ENCODE measurements at regions not wholly inside any gene's neighbourhood (a gene's known extent, or its start where the extent isn't known, plus 50 kb on each side); places are given as distances from the start of the nearest gene placed in this dataset.
"Not testable (repeated sequence)": the region's sequence is repeated elsewhere in the genome, so short reads cannot be mapped to it uniquely, and the experiment has no call there.

DNA sequence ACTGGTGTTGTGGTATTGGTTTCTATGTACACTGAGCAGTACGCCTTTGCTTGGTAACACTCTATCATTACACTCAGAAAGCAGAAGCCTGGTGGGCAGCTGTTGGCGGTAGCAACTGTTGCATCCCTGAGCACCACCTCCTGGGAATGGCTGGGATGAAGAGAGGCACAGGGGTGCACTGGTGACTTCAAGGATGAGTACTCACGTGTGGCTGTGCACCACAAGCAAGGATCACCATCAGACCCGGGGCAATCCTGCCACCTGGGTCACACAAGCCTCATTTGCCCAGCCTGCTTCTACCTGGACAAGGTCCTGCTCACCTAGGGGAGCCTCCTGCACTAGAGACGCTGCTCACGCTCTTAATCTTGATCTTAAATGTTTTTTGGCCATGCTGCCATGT is 336.4 kb downstream of the SI start:
- DNase-seq: no peak

DNA sequence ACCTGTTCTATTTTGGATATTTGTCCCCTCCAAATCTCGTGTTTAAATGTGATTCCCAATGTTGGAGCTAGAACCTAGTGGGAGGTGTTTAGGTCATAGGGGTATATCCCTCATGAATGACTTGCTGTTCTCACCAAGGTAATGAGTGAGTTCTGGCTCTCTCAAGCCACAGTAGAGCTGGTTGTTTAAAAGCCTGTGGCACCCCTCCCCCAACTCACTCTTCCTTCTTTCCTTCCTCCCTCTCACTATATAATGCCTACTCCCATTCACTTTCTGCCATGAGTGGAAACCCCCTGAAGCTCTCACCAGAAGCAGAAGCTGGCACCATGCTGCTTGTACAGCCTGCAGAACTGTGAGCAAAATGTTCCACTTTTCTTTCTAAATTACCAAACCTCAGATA is 341.1 kb downstream of the SI start:
- no peak for DNase-seq

GRCh38 chr3:164732166-164732565 is 346.1 kb downstream of the SI start:
- no peak for DNase-seq

DNA sequence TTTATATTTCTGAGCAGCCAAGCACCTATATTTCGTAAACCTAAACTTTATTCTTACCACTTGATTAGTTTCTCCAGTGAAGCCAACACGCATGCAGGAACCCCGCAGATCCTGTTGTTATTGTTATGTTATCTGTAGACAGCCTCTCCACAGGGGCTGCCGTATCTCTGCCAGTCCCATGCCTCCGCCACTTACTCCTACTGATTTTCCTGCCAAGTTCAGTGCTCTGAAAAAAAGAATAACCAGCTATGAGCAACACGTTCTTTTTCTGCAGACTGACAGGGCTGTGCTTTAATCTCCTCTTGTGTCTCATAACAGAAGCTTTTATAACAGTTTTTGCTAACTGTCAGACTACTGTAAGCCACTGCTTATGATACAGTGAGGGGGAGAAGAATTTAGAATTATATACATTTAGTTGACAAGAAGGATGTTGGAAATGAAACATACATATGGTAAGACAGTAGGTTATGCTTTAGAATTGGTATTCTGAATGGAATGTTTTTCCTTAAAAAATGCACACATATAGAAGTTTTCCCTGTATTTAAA is 347.4 kb downstream of the SI start:
- no peak for DNase-seq

GRCh38 chr3:164723396-164723795 is 354.9 kb downstream of the SI start:
- DNase-seq: no peak

DNA sequence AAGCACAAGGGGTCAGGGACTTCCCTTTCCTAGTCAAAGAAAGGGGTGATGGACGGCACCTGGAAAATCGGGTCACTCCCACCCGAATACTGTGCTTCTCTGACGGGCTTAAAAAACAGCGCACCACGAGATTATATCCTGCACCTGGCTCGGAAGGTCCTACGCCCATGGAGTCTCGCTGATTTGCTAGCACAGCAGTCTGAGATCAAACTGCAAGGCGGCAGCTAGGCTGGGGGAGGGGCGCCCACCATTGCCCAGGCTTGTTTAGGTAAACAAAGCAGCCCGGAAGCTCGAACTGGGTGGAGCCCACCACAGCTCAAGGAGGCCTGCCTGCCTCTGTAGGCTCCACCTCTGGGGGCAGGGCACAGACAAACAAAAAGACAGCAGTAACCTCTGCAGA is 375.5 kb downstream of the SI start:
- not testable (repeated sequence) for DNase-seq

DNA sequence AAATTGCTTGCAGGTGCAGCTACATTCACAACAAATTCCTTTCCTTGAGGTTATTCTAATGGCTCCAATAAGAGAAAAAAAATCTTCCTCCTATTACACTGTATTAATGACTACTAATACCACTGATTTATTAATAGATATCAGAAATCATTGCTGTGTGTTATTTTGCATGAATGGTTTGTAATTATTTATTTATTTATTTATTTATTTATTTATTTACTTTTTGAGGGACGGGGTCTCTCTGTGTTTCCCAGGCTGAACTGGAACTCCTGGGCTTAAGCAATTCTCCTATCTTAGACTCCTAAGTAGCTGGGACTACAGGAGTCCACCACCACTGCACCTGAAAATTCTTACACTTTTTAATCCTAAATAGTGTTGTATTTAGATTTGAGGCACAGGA is 390.4 kb downstream of the SI start:
- no peak for DNase-seq

GRCh38 chr3:164687211-164687610 is 391.1 kb downstream of the SI start:
- no peak for DNase-seq

DNA sequence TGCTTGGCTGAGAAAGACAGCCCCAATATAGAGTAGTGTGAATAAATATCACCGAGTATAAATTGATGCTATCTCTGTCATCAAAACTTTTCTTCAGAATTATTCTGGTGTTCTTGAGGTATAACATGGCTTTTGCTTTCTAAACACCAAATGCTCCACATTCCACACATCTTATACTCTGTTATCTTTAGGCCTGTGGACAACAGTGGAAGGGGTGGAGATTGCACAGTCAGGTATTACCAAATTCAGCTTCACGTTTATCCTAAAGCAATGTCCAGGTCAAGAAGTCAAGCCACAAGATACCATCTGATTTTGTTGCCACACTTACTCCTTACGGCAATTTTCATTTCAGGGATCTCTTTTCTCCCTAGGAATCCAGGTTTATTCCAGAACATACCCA is 394.8 kb downstream of the SI start:
- DNase-seq: no peak

DNA sequence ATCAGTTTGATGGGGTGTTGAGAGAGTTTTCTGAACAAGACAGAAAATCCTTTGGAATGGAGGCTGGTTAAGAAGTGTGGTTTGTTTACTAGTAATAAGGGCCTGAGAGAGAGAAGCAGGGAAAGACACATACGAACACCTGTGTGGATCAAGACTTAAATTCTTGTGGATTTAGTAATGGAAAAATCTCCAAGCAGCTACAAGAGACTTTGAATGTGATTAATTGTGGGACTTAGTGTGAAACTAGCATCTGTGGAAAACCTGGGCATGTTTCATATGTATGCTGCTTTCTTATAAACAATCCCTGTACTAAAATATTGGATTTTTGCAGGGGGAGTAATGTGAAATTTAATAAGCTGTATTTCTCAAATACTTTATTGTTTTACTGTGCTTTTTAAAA is 399.1 kb downstream of the SI start:
- no peak for DNase-seq

GRCh38 chr3:164677317-164677716 is 401.0 kb downstream of the SI start:
- DNase-seq: no peak

- peak in 1 of 2 experiments; percentile 7 for DNase-seq
Observed at GRCh38 chr3:164673738-164674137, 404.6 kb downstream of the SI start.

DNA sequence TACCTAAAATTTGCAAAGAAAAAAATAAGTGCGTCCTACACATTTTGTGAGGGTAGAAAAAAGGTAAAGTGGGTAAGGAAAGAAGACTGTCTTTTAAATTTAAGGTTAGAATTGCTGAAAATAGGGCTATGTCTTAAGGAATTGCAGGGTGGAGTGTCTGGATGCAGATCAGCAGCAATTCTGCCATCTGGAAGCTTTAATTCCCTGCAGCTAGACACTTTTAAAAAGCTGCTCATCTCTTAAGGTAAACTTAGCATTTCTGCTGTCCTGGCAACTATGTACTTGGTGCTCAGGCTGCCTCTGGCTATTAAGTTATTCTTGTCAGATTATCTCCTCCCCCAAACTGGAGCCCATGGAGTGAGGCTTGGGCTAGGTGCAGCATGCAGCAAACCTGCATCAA is 420.2 kb downstream of the SI start:
- no peak for DNase-seq

DNA sequence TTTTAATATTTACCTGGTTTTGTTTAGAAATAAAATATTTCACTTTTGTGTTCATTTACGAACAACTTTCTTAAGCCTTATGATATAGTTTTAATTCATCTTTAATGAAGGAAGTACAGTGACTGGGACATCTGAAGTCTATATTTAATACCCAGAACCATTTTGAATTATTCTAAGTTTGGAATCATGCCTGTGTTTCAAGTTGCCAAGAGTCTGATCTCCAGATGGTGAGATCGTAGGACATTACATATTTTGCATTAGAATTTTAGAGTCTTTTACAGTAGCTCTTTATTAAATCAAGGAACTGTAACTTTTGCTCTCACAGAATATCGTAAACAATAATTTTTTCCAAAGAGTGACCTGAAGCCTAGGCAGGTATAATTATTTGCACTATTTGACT is 420.7 kb downstream of the SI start:
- no peak for DNase-seq

- DNase-seq: no peak
Observed at GRCh38 chr3:164655462-164655861, 422.8 kb downstream of the SI start.

DNA sequence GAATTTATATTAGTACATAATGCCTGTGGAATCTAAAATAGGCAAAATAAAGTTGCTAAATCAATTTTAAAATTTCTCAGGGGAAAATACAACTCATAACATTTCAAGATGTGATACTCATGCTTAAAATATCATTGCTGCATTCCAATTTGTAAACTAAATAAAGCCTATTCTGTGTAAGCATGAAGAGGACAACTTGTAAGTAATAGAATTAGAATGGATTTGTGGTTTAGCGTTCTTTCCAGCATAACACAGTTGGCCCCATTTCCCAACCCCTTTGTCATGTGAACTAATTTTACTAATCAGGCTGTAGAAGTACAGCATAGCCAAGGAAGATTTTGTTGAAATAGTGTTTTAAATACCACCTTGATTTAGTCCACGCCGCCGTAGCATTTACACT is 437.2 kb downstream of the SI start:
- no peak for DNase-seq

GRCh38 chr3:164640591-164640990 is 437.7 kb downstream of the SI start:
- no peak for DNase-seq

DNA sequence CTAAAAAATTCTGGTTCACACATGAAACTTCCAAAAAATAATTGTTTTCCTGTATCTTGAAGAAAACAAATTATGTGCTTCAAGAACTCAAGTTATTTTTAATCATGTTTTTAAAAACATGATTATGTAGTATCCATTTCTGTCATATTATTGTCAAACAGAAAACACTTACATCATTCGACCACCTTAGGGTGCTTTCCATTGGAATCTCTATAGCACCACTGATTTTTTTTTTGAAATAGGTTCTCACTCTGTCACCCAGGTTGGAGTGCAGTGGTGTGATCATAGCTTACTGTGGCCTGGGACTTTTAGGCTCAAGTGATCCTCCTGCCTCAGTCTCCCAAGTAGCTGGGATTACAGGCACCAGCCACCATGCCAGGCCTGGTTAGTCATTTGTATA is 457.3 kb downstream of the SI start:
- no peak for DNase-seq

GRCh38 chr3:164620423-164620822 is 457.9 kb downstream of the SI start:
- no peak for DNase-seq

DNA sequence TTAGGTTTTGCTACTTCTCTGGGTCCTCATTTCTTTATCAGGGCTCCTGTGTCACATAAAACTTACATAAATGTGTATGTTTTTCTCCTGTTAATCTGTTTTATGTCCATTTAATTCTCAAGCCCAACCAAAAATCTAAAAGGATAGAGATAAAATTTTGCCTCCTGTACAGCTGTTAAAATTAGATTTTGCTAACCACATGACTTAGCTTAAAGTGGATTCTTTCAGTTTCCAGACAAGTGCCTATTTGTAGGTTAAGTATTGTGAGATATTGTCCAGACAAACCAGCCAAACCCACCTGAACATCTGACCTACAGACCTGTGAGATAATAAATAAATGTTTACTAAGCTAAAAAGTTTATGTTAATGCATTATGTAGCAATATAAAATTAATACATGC is 465.5 kb downstream of the SI start:
- DNase-seq: no peak

- DNase-seq: no peak
Observed at GRCh38 chr3:164608554-164609276, 469.6 kb downstream of the SI start.

- no peak for DNase-seq
Observed at GRCh38 chr3:164604687-164605086, 473.6 kb downstream of the SI start.

DNA sequence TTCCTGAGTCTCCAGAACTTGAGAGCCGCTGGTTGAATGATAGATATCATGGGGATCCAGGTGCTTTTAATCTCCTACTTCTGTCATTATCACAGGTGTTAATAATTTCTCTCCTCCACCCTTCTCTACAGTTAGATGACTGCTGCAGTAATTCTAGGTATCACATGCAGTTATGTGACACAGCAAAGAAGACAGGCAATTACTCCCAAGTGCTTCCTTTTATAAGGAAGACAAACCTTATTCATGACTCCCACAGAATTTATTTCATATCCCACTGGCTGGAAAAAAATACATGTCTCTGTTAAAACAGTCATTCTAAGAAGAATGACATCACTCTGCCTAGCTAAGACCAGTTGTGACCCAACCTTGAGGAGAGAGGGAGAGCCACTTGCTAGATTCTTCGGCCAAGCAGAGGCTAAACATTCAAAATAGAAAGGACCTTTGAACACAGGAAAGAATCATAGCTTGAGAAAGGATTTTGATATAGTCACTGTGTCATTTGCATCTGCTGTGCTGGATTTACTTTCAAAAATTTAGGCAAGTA is 500.6 kb downstream of the SI start:
- DNase-seq: no peak

GRCh38 chr3:164572436-164572835 is 505.9 kb downstream of the SI start:
- no peak for DNase-seq

DNA sequence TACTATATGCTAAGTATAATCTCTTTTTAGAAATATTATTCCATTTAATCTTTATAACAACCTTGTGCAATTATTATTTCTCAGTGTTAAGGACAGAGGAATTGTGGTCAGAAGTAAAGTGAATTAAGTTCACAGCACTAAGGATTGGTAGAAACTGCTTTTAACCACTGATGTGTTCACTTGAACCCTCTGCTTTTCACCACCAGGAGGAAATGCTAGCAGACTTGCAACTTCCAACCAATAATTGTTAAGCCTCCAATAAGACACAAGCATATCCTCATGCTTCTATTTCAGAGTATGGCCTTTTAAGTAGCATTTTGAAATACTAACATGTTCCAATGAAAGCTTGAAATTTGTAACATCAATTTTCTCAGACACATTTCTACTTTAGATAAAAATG is 527.4 kb downstream of the SI start:
- no peak for DNase-seq
